SHP77 treated with DMSO at 0.1 percent for 48 hours (cell line): ENCODE measurements at regions not wholly inside any gene's neighbourhood (a gene's known extent, or its start where the extent isn't known, plus 50 kb on each side); places are given as distances from the start of the nearest gene placed in this dataset.

Source experiments
- DNase-seq: peaks from one replicate; lab custom pipeline; 2025; lab: John Stamatoyannopoulos, UW

DNA sequence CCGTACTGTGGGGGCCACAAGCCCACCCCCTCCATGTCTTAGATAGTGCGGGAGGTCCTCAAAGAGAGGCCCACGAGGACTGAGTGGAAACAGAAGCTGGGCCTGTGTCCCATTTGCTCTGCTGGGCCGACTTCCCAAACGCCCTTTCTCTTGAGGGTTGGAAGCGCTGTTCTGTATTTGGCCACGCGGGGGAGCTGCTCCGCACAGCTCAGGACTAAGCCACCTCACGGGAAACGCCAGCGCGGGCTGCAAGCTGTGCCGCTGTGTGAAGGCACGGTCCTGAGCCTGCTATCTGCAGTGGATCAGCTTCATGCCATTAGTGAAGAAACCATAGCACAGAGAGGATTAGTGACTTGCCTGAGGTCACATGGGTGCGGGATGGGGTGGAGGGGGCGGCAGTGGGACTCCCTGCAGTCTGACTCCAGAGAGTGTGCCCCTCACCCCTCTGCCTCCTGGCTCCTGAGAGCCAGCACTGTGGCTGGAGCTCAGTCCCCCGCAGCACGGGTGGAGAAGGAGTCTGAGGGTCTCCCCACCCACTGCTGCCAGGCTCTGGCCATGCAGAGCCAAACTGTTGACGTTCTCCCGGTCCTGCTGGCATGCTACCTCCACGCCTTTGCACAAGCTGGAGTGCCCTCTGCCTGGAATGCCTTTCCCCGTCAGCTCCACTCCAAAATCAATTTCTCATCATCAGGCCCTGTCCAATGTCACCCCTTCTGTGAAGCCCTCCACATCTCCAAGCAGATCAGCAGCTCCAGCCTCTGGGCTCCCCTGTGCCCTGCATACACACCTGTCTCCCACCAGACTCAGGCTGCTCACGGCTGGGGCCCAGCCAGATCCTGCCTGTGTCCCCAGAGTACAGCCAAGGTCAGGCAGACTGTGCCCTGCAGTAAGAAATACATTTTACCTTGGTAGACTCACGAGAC is 51.5 kb upstream of the LRRC32 start:
- peak; percentile 67 for DNase-seq

DNA sequence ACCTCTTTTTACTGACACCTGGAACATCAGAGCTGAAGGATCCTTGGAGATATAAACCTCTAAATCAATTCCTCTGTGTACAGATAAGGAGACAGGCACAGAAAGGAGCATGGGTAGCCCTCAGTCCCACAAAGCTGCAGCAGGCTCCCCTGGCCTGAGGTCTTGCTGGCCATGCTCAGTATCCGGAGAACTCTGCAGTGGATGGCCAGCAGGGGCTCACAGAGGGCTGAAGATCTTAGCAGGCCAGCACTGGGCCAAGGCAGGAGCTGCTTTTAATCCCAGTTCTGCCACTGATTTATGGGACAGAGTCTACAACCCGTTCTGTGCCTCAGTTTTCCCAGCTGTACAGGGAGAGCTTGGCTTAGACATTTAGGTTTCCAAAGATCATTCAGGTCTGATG is 52.6 kb upstream of the LRRC32 start:
- DNase-seq: no peak

DNA sequence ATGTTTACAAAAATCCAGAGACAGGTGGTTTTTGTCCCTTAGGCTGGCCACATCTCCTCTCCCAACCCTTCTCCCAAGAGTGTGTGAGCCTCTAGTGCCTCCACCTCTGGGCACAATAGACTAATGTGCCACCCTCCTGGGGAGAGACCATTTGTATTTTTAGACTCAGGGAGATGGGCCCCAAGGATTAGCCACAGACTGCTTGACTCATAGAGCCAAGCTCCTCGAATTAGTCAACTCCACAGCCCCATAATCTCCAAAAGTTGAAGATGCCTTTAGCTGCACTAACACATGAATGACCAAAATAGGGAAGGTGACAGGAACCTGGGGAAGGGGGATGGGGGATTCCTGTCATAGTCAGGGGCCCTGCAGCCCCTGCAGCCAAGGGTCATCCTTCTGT is 53.0 kb upstream of the LRRC32 start:
- DNase-seq: no peak

DNA sequence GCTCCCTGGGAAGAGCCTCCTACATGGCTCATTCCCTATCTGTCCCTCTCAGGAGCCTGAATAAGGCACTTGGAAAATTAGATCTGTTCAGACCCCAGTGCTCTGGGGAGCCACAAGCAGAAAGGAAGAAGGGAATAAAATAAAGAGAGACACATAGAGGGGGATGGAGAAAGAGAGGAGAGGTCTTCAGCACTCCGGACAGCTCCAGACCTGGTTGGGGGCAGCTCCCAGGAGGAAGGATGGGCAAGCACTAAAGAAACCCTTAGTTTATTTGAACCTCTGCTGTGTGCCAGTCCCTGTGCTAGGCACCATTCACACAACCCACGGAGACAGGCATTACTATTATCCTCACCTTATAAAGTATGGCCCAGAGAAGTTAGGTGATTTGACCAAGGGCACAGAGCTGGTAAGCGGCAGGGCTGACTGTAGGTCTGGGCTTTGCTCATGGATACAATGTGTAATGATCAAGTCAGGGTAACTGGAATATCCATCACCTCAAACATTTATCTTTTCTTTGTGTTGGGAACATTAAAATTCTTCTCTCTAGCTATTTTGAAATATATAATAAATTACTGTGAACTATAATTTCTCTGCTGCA is 53.7 kb upstream of the LRRC32 start:
- no peak for DNase-seq

DNA sequence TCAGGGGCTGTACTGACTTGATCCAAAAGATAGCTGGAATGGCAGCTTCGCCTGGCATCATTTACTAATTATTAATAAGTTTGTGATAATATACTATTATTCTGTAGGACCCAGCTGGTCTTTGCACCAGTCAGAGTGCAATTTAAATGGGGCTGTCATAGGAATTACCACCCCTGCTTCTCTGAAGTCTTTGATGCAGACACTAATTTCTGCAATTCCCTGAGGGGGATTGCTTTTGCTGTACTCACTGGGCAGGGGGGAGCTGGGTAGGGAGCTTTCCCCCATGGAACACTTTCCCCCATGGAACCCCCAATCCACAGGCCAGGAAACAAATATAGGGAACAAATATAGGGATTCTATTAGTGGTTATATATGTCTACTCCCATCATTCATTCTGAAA is 54.9 kb upstream of the TSKU start:
- DNase-seq: no peak

DNA sequence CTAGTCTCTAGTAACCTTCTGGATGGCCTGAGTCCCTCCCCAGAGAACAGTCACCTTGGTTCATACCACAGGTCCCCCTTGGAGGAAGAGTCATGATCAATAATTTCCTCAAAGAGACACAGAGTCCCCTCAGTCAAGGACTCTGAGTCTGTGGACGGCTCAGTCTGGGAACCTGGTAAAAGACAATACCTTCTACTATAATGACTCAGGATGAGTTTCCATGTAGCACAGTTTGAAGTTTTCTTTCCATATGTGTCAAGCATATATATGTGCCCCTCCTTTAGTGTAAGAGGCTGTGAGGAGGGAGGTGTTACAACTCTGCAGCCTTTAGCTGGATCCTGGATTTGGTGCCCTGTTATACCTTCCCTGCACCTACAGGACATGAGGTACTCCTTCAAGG is 54.4 kb upstream of the TSKU start:
- no peak for DNase-seq

DNA sequence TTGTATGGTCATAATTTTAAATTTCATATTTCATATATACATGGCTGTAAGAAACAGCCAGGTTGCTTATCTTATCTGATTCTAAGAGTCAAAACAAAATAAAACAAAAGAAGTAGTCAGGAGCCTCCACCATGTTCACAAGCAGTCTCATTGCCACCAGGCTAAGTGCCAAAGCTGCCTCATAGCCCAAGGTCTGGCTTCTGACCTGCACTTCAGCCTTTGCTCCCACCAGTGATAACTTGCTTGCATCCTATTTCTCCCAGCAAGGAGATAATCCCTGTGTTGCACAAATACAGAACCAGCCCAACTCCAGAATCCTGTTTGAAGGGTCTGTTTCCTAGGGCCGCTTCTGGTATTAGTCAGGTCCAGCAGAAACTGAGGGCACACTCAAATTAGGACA is 53.9 kb upstream of the TSKU start:
- no peak for DNase-seq

DNA sequence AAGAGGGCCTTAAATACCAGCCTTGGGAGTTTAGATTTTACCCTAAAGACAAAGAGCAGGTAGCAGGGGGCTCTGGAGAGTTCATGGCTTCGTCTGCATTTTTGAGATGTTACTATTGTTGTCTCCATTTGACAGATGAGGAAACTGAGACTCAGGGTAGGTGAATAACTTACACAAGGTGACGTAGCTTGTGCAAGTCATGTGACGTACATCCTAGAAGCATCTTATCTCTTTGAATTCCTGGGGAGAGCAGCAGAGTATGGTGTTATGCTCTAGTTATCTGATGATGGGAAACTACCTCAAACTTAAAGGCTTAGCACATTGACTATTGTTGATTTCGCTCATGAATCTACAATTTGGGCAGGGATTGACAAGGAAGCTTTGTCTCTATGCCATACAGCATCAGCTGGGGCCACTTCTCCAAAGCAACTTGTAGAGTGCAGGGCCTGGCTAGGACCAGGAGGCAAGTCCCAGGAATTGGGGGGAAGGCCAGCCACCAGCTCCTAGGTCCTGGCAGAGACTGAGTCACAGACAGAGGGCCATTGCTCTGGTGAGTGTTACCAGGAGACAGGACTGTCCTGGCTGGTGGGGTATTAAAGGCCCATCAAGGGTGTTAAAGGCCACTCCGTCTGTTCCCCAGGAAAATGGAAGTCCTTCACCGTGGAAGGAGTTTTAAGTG is 52.1 kb upstream of the TSKU start:
- DNase-seq: no peak

DNA sequence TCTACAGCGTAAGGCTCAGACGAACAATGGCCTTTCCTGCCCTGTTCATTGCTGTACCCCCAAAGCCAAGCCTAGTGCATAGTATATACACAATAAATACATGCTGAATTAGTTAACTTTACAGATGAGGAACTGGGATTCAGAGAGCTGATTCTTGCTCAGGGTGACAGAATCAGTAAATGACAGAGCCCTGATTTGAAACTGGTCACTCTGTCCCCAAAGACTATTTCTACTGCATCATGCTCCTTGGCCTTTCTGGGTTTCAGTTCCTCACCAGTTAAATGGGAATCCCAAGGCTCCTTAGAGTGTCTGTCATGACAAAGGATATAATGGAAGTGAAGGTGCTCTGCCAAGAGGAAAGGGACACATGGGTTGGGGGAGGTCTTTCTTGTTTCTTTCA is 50.5 kb upstream of the TSKU start:
- no peak for DNase-seq
